GM18507 (cell line): ENCODE measurements at regions not wholly inside any gene's neighbourhood (a gene's known extent, or its start where the extent isn't known, plus 50 kb on each side); places are given as distances from the start of the nearest gene placed in this dataset.
"Not testable (repeated sequence)": the region's sequence is repeated elsewhere in the genome, so short reads cannot be mapped to it uniquely, and the experiment has no call there.

Experiments used
- DNase-seq: peaks from one replicate; pipeline ENCODE4 v3.0.0; 2011; ENCODE audit warnings: low read depth; ENCODE audit not compliant: insufficient read length; ENCODE audit errors: extremely low spot score
- FAIRE-seq: peaks from 2 replicates; lab custom pipeline; 2011; peaks lifted over from hg19 to GRCh38; lab: Jason Lieb, UNC

GRCh38 chr19:31518216-31519020 is 169.2 kb upstream of the TSHZ3 start:
- FAIRE-seq = no peak
- no peak for DNase-seq

GRCh38 chr19:31519256-31519655 is 170.0 kb upstream of the TSHZ3 start:
- DNase-seq (no peak), FAIRE-seq (no peak)

- DNase-seq = no peak
- no peak for FAIRE-seq
Measured at GRCh38 chr19:31519908-31520307, 170.7 kb upstream of the TSHZ3 start.

GRCh38 chr19:31520633-31521032 is 171.4 kb upstream of the TSHZ3 start:
- FAIRE-seq = no peak

GRCh38 chr19:31525610-31526147 is 176.4 kb upstream of the TSHZ3 start:
- DNase-seq (no peak), FAIRE-seq (no peak)

More at GRCh38 chr19:31520633-31521032, 171.4 kb upstream of the TSHZ3 start:
- no peak for DNase-seq

GRCh38 chr19:31527443-31527842 is 178.2 kb upstream of the TSHZ3 start:
- DNase-seq = no peak
- FAIRE-seq = no peak

- FAIRE-seq (no peak), DNase-seq (no peak)
Measured at GRCh38 chr19:31528261-31528660, 179.0 kb upstream of the TSHZ3 start.

- FAIRE-seq = no peak
- DNase-seq = no peak
Measured at GRCh38 chr19:31529121-31529520, 179.9 kb upstream of the TSHZ3 start.

GRCh38 chr19:31530781-31531180 is 181.5 kb upstream of the TSHZ3 start:
- DNase-seq (no peak), FAIRE-seq (no peak)

GRCh38 chr19:31531326-31531725 is 182.1 kb upstream of the TSHZ3 start:
- no peak for FAIRE-seq
- DNase-seq = no peak

- DNase-seq (no peak), FAIRE-seq (no peak)
Measured at GRCh38 chr19:31532034-31532433, 182.8 kb upstream of the TSHZ3 start.

- FAIRE-seq (no peak), DNase-seq (no peak)
Measured at GRCh38 chr19:31533114-31533513, 183.9 kb upstream of the TSHZ3 start.

GRCh38 chr19:31534231-31534630 is 185.0 kb upstream of the TSHZ3 start:
- FAIRE-seq (no peak), DNase-seq (no peak)

- no peak for DNase-seq
- FAIRE-seq = no peak
Measured at GRCh38 chr19:31534786-31535657, 185.8 kb upstream of the TSHZ3 start.

- DNase-seq = no peak
- no peak for FAIRE-seq
Measured at GRCh38 chr19:31535691-31536460, 186.6 kb upstream of the TSHZ3 start.

GRCh38 chr19:31537136-31537535 is 187.9 kb upstream of the TSHZ3 start:
- FAIRE-seq (no peak), DNase-seq (no peak)

- DNase-seq, FAIRE-seq: not testable (repeated sequence)
Measured at GRCh38 chr19:31537902-31538301, 188.7 kb upstream of the TSHZ3 start.

- DNase-seq = no peak
- FAIRE-seq = no peak
Measured at GRCh38 chr19:31538879-31539278, 189.6 kb upstream of the TSHZ3 start.

- DNase-seq (no peak), FAIRE-seq (no peak)
Measured at GRCh38 chr19:31539386-31539785, 190.2 kb upstream of the TSHZ3 start.

- no peak for FAIRE-seq
Measured at GRCh38 chr19:31541396-31541795, 192.2 kb upstream of the TSHZ3 start.

More at GRCh38 chr19:31541396-31541795, 192.2 kb upstream of the TSHZ3 start:
- no peak for DNase-seq
